ENCODE measurements at regions not wholly inside any gene's neighbourhood (a gene's known extent, or its start where the extent isn't known, plus 50 kb on each side); places are given as distances from the start of the nearest gene placed in this dataset.

DNA sequence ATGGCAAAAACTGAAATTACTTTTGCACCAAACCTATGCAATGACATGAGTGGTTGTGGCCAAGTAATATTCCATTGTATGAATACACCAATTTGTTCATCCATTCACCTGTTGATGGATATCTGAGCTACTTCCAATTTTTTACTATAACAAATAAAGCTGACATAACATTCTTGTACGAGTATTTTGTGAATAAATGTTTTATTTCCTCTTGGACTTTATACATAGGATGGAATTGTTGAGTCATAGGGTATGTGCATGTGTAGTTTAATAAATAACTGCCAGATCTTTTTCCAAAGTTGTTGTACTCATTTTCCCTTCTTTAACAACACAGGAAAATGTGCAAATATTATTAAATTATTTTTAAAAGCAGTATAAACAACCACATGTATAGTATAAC lies 146.1 kb upstream of the ZNF462 start:
- no peaks in the 10 kb centered on the region for H3K79me2 ChIP-seq (ENCODE audit: insufficient read depth, low read length)
- H2AFZ ChIP-seq (ENCODE audit: low read length), result no peak overlapping the region
- H3K18ac ChIP-seq (ENCODE audit: insufficient read length, low read depth, low read length), result no peak overlapping the region
- no peak overlapping the region for H2BK120ac ChIP-seq (ENCODE audit: low read depth, low read length, poor library complexity, severe bottlenecking)
- H4K8ac ChIP-seq (replicated peaks; ENCODE audit: insufficient read length, low read depth, low read length), result no peak overlapping the region
- no peak for DNase-seq
- no peak overlapping the region for H3K56ac ChIP-seq (ENCODE audit: insufficient read length, low read depth, low read length)
- H2BK15ac ChIP-seq (ENCODE audit: low read depth, low read length), result no peak overlapping the region
- no peak overlapping the region for H4K5ac ChIP-seq (ENCODE audit: insufficient read length, low read depth, low read length)
- H3K23ac ChIP-seq (ENCODE audit: insufficient read length, low read depth, low read length), result no peak overlapping the region
- no peak overlapping the region for H3K14ac ChIP-seq (ENCODE audit: insufficient read depth, low read length)
- no peak overlapping the region for H3K27ac ChIP-seq (ENCODE audit: insufficient read length, low read depth, low read length)
- Mint-ChIP-seq H3K36me3 (ENCODE audit: insufficient read depth in 1 of 3, low read depth in 3 of 3) (peaks cover 0 to 4% (median 0%) of the 10 kb centered on the region in 3 experiments; a peak in 1 of 7 replicates), H3K4me3 (no peak overlapping the region), H3K9me3 (no peaks in the 10 kb centered on the region; a peak in 1 of 5 replicates), H3K27ac (no peak overlapping the region), H3K27me3 (ENCODE audit: low read depth) (no peaks in the 10 kb centered on the region), H3K4me1 (peaks cover 4 to 7% of the 10 kb centered on the region in 2 experiments)
- H2AK5ac ChIP-seq (ENCODE audit: insufficient read length, low read length), result no peak overlapping the region
- no peak overlapping the region for H2BK20ac ChIP-seq (ENCODE audit: low read depth, low read length, poor library complexity, severe bottlenecking)
- no peak overlapping the region for H3T11ph ChIP-seq (ENCODE audit: low read length)
- no peaks in the 10 kb centered on the region for H3K9me3 ChIP-seq (ENCODE audit: control insufficient read depth, low read depth, low read length)
- no peaks in the 10 kb centered on the region for H3K79me1 ChIP-seq (ENCODE audit: insufficient read depth, low read depth, low read length, poor library complexity, severe bottlenecking)
- TF ChIP-seq, protein P1, sequence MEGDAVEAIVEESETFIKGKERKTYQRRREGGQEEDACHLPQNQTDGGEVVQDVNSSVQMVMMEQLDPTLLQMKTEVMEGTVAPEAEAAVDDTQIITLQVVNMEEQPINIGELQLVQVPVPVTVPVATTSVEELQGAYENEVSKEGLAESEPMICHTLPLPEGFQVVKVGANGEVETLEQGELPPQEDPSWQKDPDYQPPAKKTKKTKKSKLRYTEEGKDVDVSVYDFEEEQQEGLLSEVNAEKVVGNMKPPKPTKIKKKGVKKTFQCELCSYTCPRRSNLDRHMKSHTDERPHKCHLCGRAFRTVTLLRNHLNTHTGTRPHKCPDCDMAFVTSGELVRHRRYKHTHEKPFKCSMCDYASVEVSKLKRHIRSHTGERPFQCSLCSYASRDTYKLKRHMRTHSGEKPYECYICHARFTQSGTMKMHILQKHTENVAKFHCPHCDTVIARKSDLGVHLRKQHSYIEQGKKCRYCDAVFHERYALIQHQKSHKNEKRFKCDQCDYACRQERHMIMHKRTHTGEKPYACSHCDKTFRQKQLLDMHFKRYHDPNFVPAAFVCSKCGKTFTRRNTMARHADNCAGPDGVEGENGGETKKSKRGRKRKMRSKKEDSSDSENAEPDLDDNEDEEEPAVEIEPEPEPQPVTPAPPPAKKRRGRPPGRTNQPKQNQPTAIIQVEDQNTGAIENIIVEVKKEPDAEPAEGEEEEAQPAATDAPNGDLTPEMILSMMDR (conservative IDR thresholded peaks at IDR 0.05), result no peak
- H2BK12ac ChIP-seq (ENCODE audit: insufficient read length, low read depth, low read length), result no peak overlapping the region
- H2BK5ac ChIP-seq (ENCODE audit: insufficient read length, low read length), result no peak overlapping the region
- no CpG with 5 or more reads among the region's 1 CpG for WGBS (ENCODE audit: extremely low coverage, insufficient read length, low lambda C conversion rate)
- H3K27me3 ChIP-seq (ENCODE audit: insufficient read depth, low read length), result no peaks in the 10 kb centered on the region
- no peak overlapping the region for H4K91ac ChIP-seq (ENCODE audit: insufficient read length, low read depth, low read length)
- H3K9ac ChIP-seq (ENCODE audit: extremely low read depth, insufficient read length, low read length), result no peak overlapping the region
- H3K4ac ChIP-seq (ENCODE audit: low read depth, low read length), result no peak overlapping the region
- H3K4me2 ChIP-seq (ENCODE audit: insufficient read depth, insufficient read length, low read length), result no peak overlapping the region
- peaks cover under 1% of the 10 kb centered on the region; the same call in 1 of the 2 replicates for H3K4me1 ChIP-seq (ENCODE audit: insufficient read depth, low read length)
- H3K23me2 ChIP-seq (ENCODE audit: insufficient read length, low read depth, low read length, poor library complexity, severe bottlenecking), result no peaks in the 10 kb centered on the region
- H4K20me1 ChIP-seq (ENCODE audit: control insufficient read depth, insufficient read depth, insufficient read length), result no peaks in the 10 kb centered on the region

All from H9 (cell line).